ENCODE measurements at regions not wholly inside any gene's neighbourhood (a gene's known extent, or its start where the extent isn't known, plus 50 kb on each side); places are given as distances from the start of the nearest gene placed in this dataset.
"Not testable (repeated sequence)": the region's sequence is repeated elsewhere in the genome, so short reads cannot be mapped to it uniquely, and the experiment has no call there.

DNA sequence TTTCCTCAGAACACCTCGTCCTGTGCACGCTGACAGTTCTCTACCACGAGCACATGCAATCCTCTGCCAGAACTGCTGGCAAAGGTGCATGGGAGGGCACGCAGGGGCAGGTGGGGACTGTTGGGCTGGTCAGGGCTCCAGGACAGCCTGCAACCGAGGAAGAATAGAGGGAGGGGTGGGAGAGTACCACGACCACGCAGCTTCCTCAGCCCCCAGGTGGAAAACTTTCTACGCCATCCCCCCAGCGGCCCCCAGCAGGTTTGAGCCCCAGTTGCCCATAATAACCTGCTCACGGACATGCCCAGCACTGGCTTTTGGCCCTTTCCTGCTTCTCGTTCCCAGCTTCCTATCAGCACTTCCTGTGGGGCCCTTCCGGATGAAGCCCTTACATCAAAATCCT lies 199.3 kb downstream of the C16orf95 start:
- no peak for DNase-seq
- TF ChIP-seq CTCF (IDR thresholded peaks at IDR 0.05) (no peak), POLR2A (IDR thresholded peaks at IDR 0.05) (no peak)
- no peaks in the 10 kb centered on the region for H3K4me1 ChIP-seq
- 71 to 77% methylated on average over 12 of the region's 12 CpGs for WGBS, 2 donors
- no peaks in the 10 kb centered on the region for H3K27me3 ChIP-seq
- H3K9me3 ChIP-seq = no peaks in the 10 kb centered on the region
- H3K36me3 ChIP-seq (ENCODE audit: low read depth, missing control alignments) = no peaks in the 10 kb centered on the region
- no peak overlapping the region for H3K4me3 ChIP-seq
- intact Hi-C loops (cut with DNase I; ENCODE audit: low total_unique reads) = no loop called here
- no peak overlapping the region for H3K27ac ChIP-seq

DNA sequence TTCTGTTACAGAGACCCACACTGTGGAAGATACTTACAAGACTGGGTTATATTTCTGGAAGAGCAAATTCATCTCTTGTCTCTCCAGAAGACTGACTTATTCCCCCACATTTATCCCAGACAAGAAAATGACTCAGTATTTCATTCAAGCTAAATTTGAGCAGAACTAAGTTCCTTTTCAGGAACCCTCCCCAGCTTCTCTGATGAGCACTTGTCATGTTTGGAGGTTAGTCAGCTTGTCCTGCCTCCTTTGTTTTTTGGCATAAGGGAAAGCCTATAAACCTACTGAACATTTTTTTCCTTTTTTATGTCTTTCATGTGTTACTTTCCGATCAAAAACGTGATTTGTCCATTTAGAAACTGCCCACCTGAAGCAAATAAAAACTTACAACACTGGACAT lies 198.0 kb downstream of the C16orf95 start:
- Histone ChIP-seq H3K27ac (no peak overlapping the region), H3K4me3 (no peak overlapping the region), H3K4me1 (no peaks in the 10 kb centered on the region), H3K9me3 (no peaks in the 10 kb centered on the region), H3K36me3 (ENCODE audit: low read depth, missing control alignments) (no peaks in the 10 kb centered on the region), H3K27me3 (no peaks in the 10 kb centered on the region)
- WGBS, 2 donors = 83 to 85% methylated on average over 2 of the region's 2 CpGs
- no peak for DNase-seq
- intact Hi-C loops (cut with DNase I; ENCODE audit: low total_unique reads) = no loop called here
- TF ChIP-seq CTCF (IDR thresholded peaks at IDR 0.05) (no peak), POLR2A (IDR thresholded peaks at IDR 0.05) (no peak)

DNA sequence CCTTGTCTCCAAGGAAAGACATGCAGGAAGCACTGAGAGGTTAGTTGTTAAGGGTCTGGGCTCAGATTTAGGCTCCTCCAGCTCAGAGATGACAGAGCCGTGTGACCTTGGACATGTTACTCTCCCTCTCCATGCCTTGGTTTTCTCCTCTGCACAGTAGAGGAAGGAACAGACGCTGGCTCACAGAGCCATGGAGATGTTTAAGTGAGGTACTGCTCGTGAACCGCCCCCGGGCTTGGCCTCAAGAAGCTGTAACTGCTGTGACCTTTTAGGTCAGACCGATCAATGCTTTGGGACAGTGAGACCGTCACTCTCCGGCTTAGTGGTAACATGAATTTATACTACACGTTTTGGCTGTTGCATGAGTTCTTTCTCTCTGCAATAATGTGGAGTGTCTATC lies 197.4 kb downstream of the C16orf95 start:
- Histone ChIP-seq H3K27me3 (no peaks in the 10 kb centered on the region), H3K4me1 (no peaks in the 10 kb centered on the region), H3K9me3 (no peaks in the 10 kb centered on the region), H3K27ac (no peak overlapping the region), H3K4me3 (no peak overlapping the region), H3K36me3 (ENCODE audit: low read depth, missing control alignments) (no peaks in the 10 kb centered on the region)
- 87 to 93% methylated on average over 9 of the region's 9 CpGs for WGBS, 2 donors
- no peak for DNase-seq
- intact Hi-C loops (cut with DNase I; ENCODE audit: low total_unique reads) = no loop called here
- TF ChIP-seq CTCF (IDR thresholded peaks at IDR 0.05) (no peak), POLR2A (IDR thresholded peaks at IDR 0.05) (no peak)

GRCh38 chr16:87121816-87122215 lies 195.4 kb downstream of the C16orf95 start:
- Histone ChIP-seq H3K4me1 (peaks cover 13% of the 10 kb centered on the region), H3K4me3 (no peak overlapping the region), H3K9me3 (no peaks in the 10 kb centered on the region), H3K27ac (no peak overlapping the region), H3K36me3 (ENCODE audit: low read depth, missing control alignments) (no peaks in the 10 kb centered on the region), H3K27me3 (no peaks in the 10 kb centered on the region)
- intact Hi-C loops (cut with DNase I; ENCODE audit: low total_unique reads) = no loop called here
- WGBS, 2 donors = 78 to 79% methylated on average over 4 of the region's 4 CpGs
- no peak for DNase-seq
- TF ChIP-seq CTCF (IDR thresholded peaks at IDR 0.05) (no peak), POLR2A (IDR thresholded peaks at IDR 0.05) (no peak)

DNA sequence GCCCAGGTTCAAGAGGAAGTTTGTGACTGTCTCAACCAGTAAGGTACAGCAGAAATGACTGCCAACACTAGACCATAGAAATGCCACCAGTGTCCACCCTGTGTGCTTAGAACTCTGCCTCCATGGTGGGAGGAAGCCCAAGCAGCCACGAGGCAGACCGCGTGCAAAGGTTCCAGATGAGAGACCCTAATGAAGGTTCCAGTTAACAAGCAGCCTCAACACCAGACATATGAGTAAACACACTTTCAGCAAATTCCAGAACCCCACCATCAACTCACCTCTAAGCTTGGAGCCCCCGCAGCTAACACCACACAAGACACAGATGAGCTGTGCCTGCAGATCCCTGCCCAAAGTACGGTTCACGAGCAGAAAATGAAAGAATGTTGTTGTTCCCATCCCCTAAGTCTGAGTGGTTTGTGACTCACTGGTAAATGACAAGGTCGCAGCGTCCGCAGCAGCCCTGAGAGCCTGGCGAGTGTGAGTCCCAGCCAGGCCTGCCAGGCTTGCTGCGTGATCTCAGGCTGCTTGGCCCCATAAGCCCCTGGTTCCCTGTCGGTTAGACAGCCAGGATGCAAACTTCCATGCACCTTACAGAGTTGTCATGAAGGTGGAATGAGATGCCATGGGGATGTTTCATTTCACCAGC lies 193.7 kb downstream of the C16orf95 start:
- no peak for DNase-seq
- TF ChIP-seq CTCF (IDR thresholded peaks at IDR 0.05) (no peak), POLR2A (IDR thresholded peaks at IDR 0.05) (no peak)
- intact Hi-C loops (cut with DNase I; ENCODE audit: low total_unique reads) = no loop called here
- H3K27ac ChIP-seq = no peak overlapping the region
- H3K4me3 ChIP-seq = no peak overlapping the region
- peaks cover 26% of the 10 kb centered on the region for H3K4me1 ChIP-seq
- WGBS, 2 donors = 96 to 97% methylated on average over 12 of the region's 12 CpGs
- H3K27me3 ChIP-seq = no peaks in the 10 kb centered on the region
- H3K9me3 ChIP-seq = no peaks in the 10 kb centered on the region
- H3K36me3 ChIP-seq (ENCODE audit: low read depth, missing control alignments) = no peaks in the 10 kb centered on the region

GRCh38 chr16:87124405-87124804 lies 192.8 kb downstream of the C16orf95 start:
- H3K4me1 ChIP-seq = peaks cover 26% of the 10 kb centered on the region
- H3K27ac ChIP-seq; H3K27me3 ChIP-seq; DNase-seq; H3K4me3 ChIP-seq; intact Hi-C loops (cut with DNase I; ENCODE audit: low total_unique reads); H3K9me3 ChIP-seq; H3K36me3 ChIP-seq (ENCODE audit: low read depth, missing control alignments): not testable (repeated sequence)
- 90 to 92% methylated on average over 9 of the region's 9 CpGs for WGBS, 2 donors
